Osteoblast (primary cell): ENCODE measurements at regions not wholly inside any gene's neighbourhood (a gene's known extent, or its start where the extent isn't known, plus 50 kb on each side); places are given as distances from the start of the nearest gene placed in this dataset.

Source experiments
- DNase-seq: peaks from one replicate; pipeline ENCODE4 v3.0.0; 2011; ENCODE audit warnings: low spot score, mixed read lengths; ENCODE audit not compliant: insufficient read length; ENCODE audit errors: missing footprints
- H2AFZ ChIP-seq: 2 replicates; pipeline ENCODE4 v1.6.0; 2011; ENCODE audit warnings: mild to moderate bottlenecking, low read length
- H3K27ac ChIP-seq: 2 replicates; pipeline ENCODE4 v1.5.1; 2011; ENCODE audit warnings: mild to moderate bottlenecking, low read depth, low read length, moderate library complexity
- H3K27me3 ChIP-seq: 2 replicates; pipeline ENCODE4 v1.6.0; 2012; ENCODE audit warnings: mild to moderate bottlenecking, control low read depth, inconsistent platforms, low read length, moderate library complexity; ENCODE audit not compliant: insufficient read depth
- H3K36me3 ChIP-seq: 2 replicates; pipeline ENCODE4 v1.5.1; 2011; ENCODE audit warnings: mild to moderate bottlenecking, low read length, control low read depth, moderate library complexity; ENCODE audit not compliant: insufficient read depth
- H3K4me1 ChIP-seq: 2 replicates; pipeline ENCODE4 v1.5.1; 2011; ENCODE audit warnings: mild to moderate bottlenecking, low read length, control low read depth, moderate library complexity; ENCODE audit not compliant: insufficient read depth
- H3K4me2 ChIP-seq: 2 replicates; pipeline ENCODE4 v1.6.0; 2011; ENCODE audit warnings: mild to moderate bottlenecking, low read length; ENCODE audit not compliant: insufficient read depth
- H3K4me3 ChIP-seq: fragments of 200-600 bp; sonication (generic); 3 replicates; pipeline ENCODE4 v1.5.1; 2012; ENCODE audit warnings: mild to moderate bottlenecking, low read length, inconsistent platforms; ENCODE audit not compliant: insufficient read depth
- H3K79me2 ChIP-seq: 2 replicates; pipeline ENCODE4 v1.6.0; 2012; ENCODE audit warnings: mild to moderate bottlenecking, low read length, control low read depth, inconsistent platforms; ENCODE audit not compliant: insufficient read depth
- H3K9me3 ChIP-seq: 2 replicates; pipeline ENCODE4 v1.5.1; 2011; ENCODE audit warnings: low read depth, low read length, control low read depth
- H4K20me1 ChIP-seq: 2 replicates; pipeline ENCODE4 v1.6.0; 2012; ENCODE audit warnings: mild to moderate bottlenecking, low read length, control low read depth; ENCODE audit not compliant: insufficient read depth
- TF ChIP-seq, protein P1 (sequence below): IDR thresholded peaks from 2 replicates; pipeline ENCODE4 v1.5.1; 2011; ENCODE audit warnings: mild to moderate bottlenecking, low read depth, low read length, moderate library complexity; ENCODE audit errors: extremely low read depth

DNA sequence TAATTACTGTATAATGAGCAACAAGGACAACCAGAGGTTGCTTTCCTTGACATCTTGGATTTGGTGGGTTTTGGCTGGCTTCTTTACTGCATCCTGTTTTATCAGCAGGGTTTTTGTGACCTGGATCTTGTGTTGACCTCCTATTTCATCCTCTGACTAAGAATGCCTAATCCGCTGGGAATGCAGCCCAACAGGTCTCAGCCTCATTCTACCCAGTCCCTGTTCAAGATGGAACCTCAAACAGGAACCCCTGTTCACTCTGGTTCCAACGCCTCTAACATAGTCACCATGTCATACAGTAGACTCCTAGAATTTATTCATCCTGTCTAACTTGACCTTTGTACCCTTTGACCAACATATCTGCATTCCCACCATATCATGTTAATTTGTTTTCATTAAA is 183.8 kb upstream of the SOX9 start:
- H4K20me1 ChIP-seq: no peaks in the 10 kb centered on the region
- peaks cover 5% of the 10 kb centered on the region for H3K4me1 ChIP-seq
- H2AFZ ChIP-seq: no peak overlapping the region
- H3K36me3 ChIP-seq: no peaks in the 10 kb centered on the region
- no peaks in the 10 kb centered on the region for H3K27me3 ChIP-seq
- H3K79me2 ChIP-seq: no peaks in the 10 kb centered on the region
- no peaks in the 10 kb centered on the region for H3K9me3 ChIP-seq
- DNase-seq: no peak
- H3K27ac ChIP-seq: no peak overlapping the region
- H3K4me2 ChIP-seq: no peak overlapping the region
- H3K4me3 ChIP-seq: no peak overlapping the region
- TF ChIP-seq, protein P1, sequence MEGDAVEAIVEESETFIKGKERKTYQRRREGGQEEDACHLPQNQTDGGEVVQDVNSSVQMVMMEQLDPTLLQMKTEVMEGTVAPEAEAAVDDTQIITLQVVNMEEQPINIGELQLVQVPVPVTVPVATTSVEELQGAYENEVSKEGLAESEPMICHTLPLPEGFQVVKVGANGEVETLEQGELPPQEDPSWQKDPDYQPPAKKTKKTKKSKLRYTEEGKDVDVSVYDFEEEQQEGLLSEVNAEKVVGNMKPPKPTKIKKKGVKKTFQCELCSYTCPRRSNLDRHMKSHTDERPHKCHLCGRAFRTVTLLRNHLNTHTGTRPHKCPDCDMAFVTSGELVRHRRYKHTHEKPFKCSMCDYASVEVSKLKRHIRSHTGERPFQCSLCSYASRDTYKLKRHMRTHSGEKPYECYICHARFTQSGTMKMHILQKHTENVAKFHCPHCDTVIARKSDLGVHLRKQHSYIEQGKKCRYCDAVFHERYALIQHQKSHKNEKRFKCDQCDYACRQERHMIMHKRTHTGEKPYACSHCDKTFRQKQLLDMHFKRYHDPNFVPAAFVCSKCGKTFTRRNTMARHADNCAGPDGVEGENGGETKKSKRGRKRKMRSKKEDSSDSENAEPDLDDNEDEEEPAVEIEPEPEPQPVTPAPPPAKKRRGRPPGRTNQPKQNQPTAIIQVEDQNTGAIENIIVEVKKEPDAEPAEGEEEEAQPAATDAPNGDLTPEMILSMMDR: no peak

DNA sequence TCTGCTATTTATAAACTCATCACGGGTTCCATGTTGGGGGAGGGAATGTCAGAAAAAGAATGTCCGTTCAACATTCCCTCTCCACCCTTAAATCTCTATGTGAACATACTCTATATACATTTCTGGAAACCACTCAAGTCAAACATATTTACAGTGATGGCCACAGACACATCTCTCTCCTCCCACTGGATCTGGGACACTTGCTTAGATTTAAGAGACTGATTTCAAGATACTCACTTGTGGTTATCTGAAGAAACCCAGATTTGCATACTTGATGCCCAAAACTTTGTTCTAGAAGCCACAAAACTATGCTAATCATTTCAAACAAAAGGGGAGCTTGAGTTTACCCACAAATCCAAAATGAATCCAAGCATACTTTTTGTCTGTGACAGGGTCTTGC is 182.9 kb upstream of the SOX9 start:
- Histone ChIP-seq H3K4me1 (peaks cover 5% of the 10 kb centered on the region), H3K36me3 (no peaks in the 10 kb centered on the region)

DNA sequence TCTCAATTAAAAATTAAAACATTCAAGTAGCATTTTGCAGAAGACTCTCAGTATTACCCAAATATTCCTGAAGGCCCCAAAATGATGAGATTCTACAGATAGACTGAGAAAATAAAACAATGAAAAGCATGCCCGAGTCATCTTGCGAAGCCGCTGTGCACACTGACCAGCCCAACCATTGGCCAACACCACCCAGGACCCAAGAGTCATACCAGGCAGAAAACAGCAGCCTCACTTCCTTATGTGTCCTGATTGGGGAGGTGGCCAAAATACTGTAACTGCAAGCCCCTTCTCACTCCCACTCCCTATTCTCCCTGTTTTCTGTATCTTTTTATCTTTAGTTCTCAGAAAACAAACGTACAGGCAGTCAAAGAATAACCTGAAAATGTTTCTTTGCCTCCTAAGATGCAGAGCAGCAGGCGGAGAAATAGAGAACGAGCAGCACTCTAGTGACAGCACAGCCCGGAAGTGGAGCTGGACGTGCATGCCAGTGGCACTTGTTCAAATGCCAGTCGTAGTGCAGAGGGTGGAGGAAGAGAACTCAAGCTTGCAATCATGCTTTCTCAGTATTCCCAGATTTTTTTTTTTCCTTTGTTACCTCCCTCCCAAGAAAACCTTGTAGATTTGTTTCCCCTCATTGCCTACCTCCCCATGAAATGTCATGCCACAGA is 182.3 kb upstream of the SOX9 start:
- Histone ChIP-seq H3K79me2 (no peaks in the 10 kb centered on the region), H3K4me1 (peaks cover 5% of the 10 kb centered on the region), H3K9me3 (no peaks in the 10 kb centered on the region), H3K4me2 (no peak overlapping the region), H3K27ac (no peak overlapping the region), H3K4me3 (no peak overlapping the region), H3K27me3 (no peaks in the 10 kb centered on the region), H2AFZ (no peak overlapping the region), H3K36me3 (no peaks in the 10 kb centered on the region), H4K20me1 (no peaks in the 10 kb centered on the region)
- DNase-seq: no peak
- TF ChIP-seq, protein P1: no peak

More for the DNA sequence above, 182.9 kb upstream of the SOX9 start:
- Histone ChIP-seq H3K27ac (no peak overlapping the region), H4K20me1 (no peaks in the 10 kb centered on the region), H3K9me3 (no peaks in the 10 kb centered on the region), H3K79me2 (no peaks in the 10 kb centered on the region), H3K27me3 (no peaks in the 10 kb centered on the region), H2AFZ (no peak overlapping the region), H3K4me3 (no peak overlapping the region), H3K4me2 (no peak overlapping the region)
- TF ChIP-seq, protein P1: no peak
- no peak for DNase-seq

DNA sequence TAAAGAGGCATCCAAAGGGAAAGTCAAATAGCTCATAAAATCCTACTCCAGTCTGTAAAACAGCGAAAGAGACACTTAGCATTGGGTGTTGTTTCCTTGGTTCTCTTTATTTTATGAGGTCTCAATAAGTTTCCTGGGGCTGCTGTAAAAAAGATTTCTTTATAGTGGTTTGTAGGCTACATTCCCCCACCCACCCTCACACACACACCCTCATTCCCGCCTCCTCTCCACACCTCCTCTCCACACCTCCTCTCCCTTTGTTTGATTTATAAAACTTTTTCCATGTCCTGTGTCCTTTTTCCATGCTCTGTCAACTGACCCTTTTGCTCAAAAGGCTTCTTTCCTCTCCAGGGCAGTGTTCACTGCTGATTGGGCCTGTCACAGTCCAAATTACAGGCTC is 178.9 kb upstream of the SOX9 start:
- Histone ChIP-seq H3K27me3 (no peaks in the 10 kb centered on the region), H3K4me3 (no peak overlapping the region), H3K4me1 (peaks cover 5% of the 10 kb centered on the region), H3K9me3 (no peaks in the 10 kb centered on the region), H3K27ac (no peak overlapping the region), H2AFZ (no peak overlapping the region), H3K36me3 (no peaks in the 10 kb centered on the region), H3K4me2 (no peak overlapping the region), H4K20me1 (no peaks in the 10 kb centered on the region), H3K79me2 (no peaks in the 10 kb centered on the region)
- TF ChIP-seq, protein P1: no peak
- DNase-seq: no peak
